Stimulated activated CD4-positive, alpha-beta T cell treated with anti-CD3 and anti-CD28 coated beads, Interleukin-1b, Interleukin-23, amount 100 ng/mL, for 1 hour (primary cell): ENCODE measurements at regions not wholly inside any gene's neighbourhood (a gene's known extent, or its start where the extent isn't known, plus 50 kb on each side); places are given as distances from the start of the nearest gene placed in this dataset.
"Not testable (repeated sequence)": the region's sequence is repeated elsewhere in the genome, so short reads cannot be mapped to it uniquely, and the experiment has no call there.

Experiments
- DNase-seq, 2 donors: peaks; one replicate each; pipeline ENCODE4 v3.0.0-alpha.2; 2020; ENCODE audit warnings: low read depth in 2 of 2

- no peak for DNase-seq
Observed at GRCh38 chrX:69431420-69431819, 72.7 kb upstream of the NALF2 start.

GRCh38 chrX:69430785-69431184 lies 73.3 kb upstream of the NALF2 start:
- no peak for DNase-seq

- no peak for DNase-seq
Observed at GRCh38 chrX:69429339-69430015, 74.6 kb upstream of the NALF2 start.

- DNase-seq, result no peak
Observed at GRCh38 chrX:69428216-69428615, 75.9 kb upstream of the NALF2 start.

- DNase-seq, result no peak
Observed at GRCh38 chrX:69424910-69425309, 79.2 kb upstream of the NALF2 start.

- no peak for DNase-seq
Observed at GRCh38 chrX:69424161-69424560, 80.0 kb upstream of the NALF2 start.

GRCh38 chrX:69422208-69422607 lies 81.9 kb upstream of the NALF2 start:
- DNase-seq, result not testable (repeated sequence)

- DNase-seq, result no peak
Observed at GRCh38 chrX:69415698-69416097, 88.4 kb upstream of the NALF2 start.

- no peak for DNase-seq
Observed at GRCh38 chrX:69412661-69413060, 91.5 kb upstream of the NALF2 start.

- no peak for DNase-seq
Observed at GRCh38 chrX:69398881-69399280, 105.2 kb upstream of the NALF2 start.

GRCh38 chrX:69396916-69397315 lies 107.2 kb upstream of the NALF2 start:
- DNase-seq, result no peak

- no peak for DNase-seq
Observed at GRCh38 chrX:69395306-69395705, 108.8 kb upstream of the NALF2 start.

GRCh38 chrX:69389101-69389501 lies 115.0 kb upstream of the NALF2 start:
- no peak for DNase-seq

- DNase-seq, result no peak
Observed at GRCh38 chrX:69388526-69388925, 115.6 kb upstream of the NALF2 start.

GRCh38 chrX:69387567-69388487 lies 116.3 kb upstream of the NALF2 start:
- DNase-seq, result no peak

- DNase-seq, result no peak
Observed at GRCh38 chrX:69386681-69387080, 117.4 kb upstream of the NALF2 start.

GRCh38 chrX:69379412-69379811 lies 124.7 kb upstream of the NALF2 start:
- no peak for DNase-seq

GRCh38 chrX:69374569-69374968 lies 129.6 kb upstream of the NALF2 start:
- no peak for DNase-seq

GRCh38 chrX:69372435-69372834 lies 131.7 kb upstream of the NALF2 start:
- DNase-seq, result no peak

- DNase-seq, result no peak
Observed at GRCh38 chrX:69371159-69371558, 133.0 kb upstream of the NALF2 start.

- DNase-seq, result no peak
Observed at GRCh38 chrX:69369999-69370398, 134.1 kb upstream of the NALF2 start.

- no peak for DNase-seq
Observed at GRCh38 chrX:69366183-69366582, 137.9 kb upstream of the NALF2 start.

GRCh38 chrX:69365755-69366154 lies 138.4 kb upstream of the NALF2 start:
- DNase-seq, result no peak
